ENCODE measurements at regions not wholly inside any gene's neighbourhood (a gene's known extent, or its start where the extent isn't known, plus 50 kb on each side); places are given as distances from the start of the nearest gene placed in this dataset.

DNA sequence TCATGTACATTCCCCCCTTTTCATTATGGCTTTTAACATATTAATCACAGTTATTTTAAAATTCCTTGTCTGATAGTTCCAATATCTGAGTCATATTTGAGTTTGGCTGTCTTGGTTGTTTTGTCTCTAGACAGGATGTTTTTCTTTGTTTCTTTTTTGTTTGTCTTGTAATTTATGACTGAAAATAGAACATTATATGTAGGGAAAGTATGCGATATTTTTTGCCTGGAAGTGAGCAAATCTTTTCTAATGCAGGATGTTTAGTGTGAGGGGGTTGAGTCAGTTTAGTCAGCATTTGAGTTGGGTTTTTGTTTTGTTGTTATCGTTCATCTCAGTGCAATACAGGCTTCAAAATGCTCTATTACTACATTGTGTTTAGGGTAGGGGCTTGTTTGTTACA is 239.7 kb downstream of the SNAPC1 start:
- Histone ChIP-seq H3K36me3 (ENCODE audit: control insufficient read depth in 2 of 2, extremely low read depth in 1 of 2, insufficient read depth in 2 of 2, low read length in 2 of 2) (no peaks in the 10 kb centered on the region), H2AFZ (ENCODE audit: control insufficient read depth, low read length) (no peak overlapping the region), H3K4me1 (ENCODE audit: control insufficient read depth, extremely low read depth, insufficient read depth, low read length) (peaks cover 19% of the 10 kb centered on the region), H3K4me3 (ENCODE audit: control insufficient read depth in 2 of 3, extremely low read depth in 1 of 3, insufficient read depth in 2 of 3, low read depth in 1 of 3, low read length in 3 of 3) (no peak overlapping the region), H3K27ac (ENCODE audit: control insufficient read depth, insufficient read depth, low read length) (peak overlapping the region; percentile 75), H3K4me2 (ENCODE audit: control insufficient read depth, extremely low read depth, insufficient read depth, low read depth, low read length) (no peak overlapping the region), H3K9ac (ENCODE audit: control insufficient read depth, extremely low read depth, insufficient read depth, low read length) (no peak overlapping the region), H4K20me1 (ENCODE audit: control insufficient read depth, extremely low read depth, insufficient read depth, low read length) (no peaks in the 10 kb centered on the region), H3K79me2 (ENCODE audit: control insufficient read depth, insufficient read depth, low read length) (no peaks in the 10 kb centered on the region), H3K27me3 (ENCODE audit: control insufficient read depth, extremely low read depth, insufficient read depth, low read length) (no peaks in the 10 kb centered on the region), H3K9me3 (ENCODE audit: control insufficient read depth, low read depth, low read length) (peaks cover 3% of the 10 kb centered on the region), H3K9me1 (ENCODE audit: control insufficient read depth, extremely low read depth, insufficient read depth, low read length) (no peaks in the 10 kb centered on the region)
- DNase-seq (ENCODE audit: low read depth, low spot score) = no peak
- dilution Hi-C loops (cut with MboI; ENCODE audit: extremely low pct_ligation_motif_present, low sequenced_read_pairs) = no loop called here
- no peak for FAIRE-seq
- TF ChIP-seq EZH2 (IDR thresholded peaks at IDR 0.05; ENCODE audit: low read length) = no peak
- TF ChIP-seq, protein P1, sequence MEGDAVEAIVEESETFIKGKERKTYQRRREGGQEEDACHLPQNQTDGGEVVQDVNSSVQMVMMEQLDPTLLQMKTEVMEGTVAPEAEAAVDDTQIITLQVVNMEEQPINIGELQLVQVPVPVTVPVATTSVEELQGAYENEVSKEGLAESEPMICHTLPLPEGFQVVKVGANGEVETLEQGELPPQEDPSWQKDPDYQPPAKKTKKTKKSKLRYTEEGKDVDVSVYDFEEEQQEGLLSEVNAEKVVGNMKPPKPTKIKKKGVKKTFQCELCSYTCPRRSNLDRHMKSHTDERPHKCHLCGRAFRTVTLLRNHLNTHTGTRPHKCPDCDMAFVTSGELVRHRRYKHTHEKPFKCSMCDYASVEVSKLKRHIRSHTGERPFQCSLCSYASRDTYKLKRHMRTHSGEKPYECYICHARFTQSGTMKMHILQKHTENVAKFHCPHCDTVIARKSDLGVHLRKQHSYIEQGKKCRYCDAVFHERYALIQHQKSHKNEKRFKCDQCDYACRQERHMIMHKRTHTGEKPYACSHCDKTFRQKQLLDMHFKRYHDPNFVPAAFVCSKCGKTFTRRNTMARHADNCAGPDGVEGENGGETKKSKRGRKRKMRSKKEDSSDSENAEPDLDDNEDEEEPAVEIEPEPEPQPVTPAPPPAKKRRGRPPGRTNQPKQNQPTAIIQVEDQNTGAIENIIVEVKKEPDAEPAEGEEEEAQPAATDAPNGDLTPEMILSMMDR (optimal IDR thresholded peaks at IDR 0.05 in 1 of 3, IDR thresholded peaks at IDR 0.05 in 1 of 3, conservative IDR thresholded peaks at IDR 0.05 in 1 of 3; ENCODE audit: extremely low read depth in 1 of 3, insufficient read depth in 2 of 3, low read length in 3 of 3) = no peak

DNA sequence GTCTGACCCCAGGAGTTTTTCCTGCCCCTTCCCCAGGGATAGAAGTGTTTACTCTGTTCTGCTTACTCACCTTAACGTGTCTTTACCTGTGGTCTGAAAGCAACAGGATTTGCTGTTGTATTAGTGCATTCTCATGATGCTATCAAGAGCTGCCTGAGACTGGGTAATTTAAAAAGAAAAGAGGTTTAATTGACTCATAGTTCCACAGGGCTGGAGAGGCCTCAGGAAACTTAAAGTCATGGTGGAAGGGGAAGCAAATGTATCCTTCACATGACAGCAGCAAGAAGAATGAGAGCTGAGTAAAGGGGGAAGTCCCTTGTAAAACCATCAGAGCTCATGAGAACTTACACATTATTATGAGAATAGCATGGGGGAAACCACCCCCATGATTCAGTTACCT is 240.4 kb downstream of the SNAPC1 start:
- no peak overlapping the region for H3K4me3 ChIP-seq (ENCODE audit: control insufficient read depth in 2 of 3, extremely low read depth in 1 of 3, insufficient read depth in 2 of 3, low read depth in 1 of 3, low read length in 3 of 3)
- no peaks in the 10 kb centered on the region for H3K27me3 ChIP-seq (ENCODE audit: control insufficient read depth, extremely low read depth, insufficient read depth, low read length)
- no peaks in the 10 kb centered on the region for H3K9me1 ChIP-seq (ENCODE audit: control insufficient read depth, extremely low read depth, insufficient read depth, low read length)
- no peaks in the 10 kb centered on the region for H3K79me2 ChIP-seq (ENCODE audit: control insufficient read depth, insufficient read depth, low read length)
- H3K9me3 ChIP-seq (ENCODE audit: control insufficient read depth, low read depth, low read length) = peaks cover 3% of the 10 kb centered on the region
- peaks cover 19% of the 10 kb centered on the region for H3K4me1 ChIP-seq (ENCODE audit: control insufficient read depth, extremely low read depth, insufficient read depth, low read length)
- FAIRE-seq (peak; percentile 48), DNase-seq (ENCODE audit: low read depth, low spot score) (peak; percentile 17)
- no peaks in the 10 kb centered on the region for H4K20me1 ChIP-seq (ENCODE audit: control insufficient read depth, extremely low read depth, insufficient read depth, low read length)
- no peaks in the 10 kb centered on the region for H3K36me3 ChIP-seq (ENCODE audit: control insufficient read depth in 2 of 2, extremely low read depth in 1 of 2, insufficient read depth in 2 of 2, low read length in 2 of 2)
- TF ChIP-seq EZH2 (IDR thresholded peaks at IDR 0.05; ENCODE audit: low read length) = no peak
- TF ChIP-seq, protein P1 (optimal IDR thresholded peaks at IDR 0.05 in 1 of 3, IDR thresholded peaks at IDR 0.05 in 1 of 3, conservative IDR thresholded peaks at IDR 0.05 in 1 of 3; ENCODE audit: extremely low read depth in 1 of 3, insufficient read depth in 2 of 3, low read length in 3 of 3) = no peak
- peak overlapping the region; percentile 75 for H3K27ac ChIP-seq (ENCODE audit: control insufficient read depth, insufficient read depth, low read length)
- peak overlapping the region; percentile 62 for H2AFZ ChIP-seq (ENCODE audit: control insufficient read depth, low read length)
- H3K9ac ChIP-seq (ENCODE audit: control insufficient read depth, extremely low read depth, insufficient read depth, low read length) = no peak overlapping the region
- H3K4me2 ChIP-seq (ENCODE audit: control insufficient read depth, extremely low read depth, insufficient read depth, low read depth, low read length) = no peak overlapping the region
- dilution Hi-C loops (cut with MboI; ENCODE audit: extremely low pct_ligation_motif_present, low sequenced_read_pairs) = no loop called here

Measured in keratinocyte (primary cell).